ENCODE measurements at regions not wholly inside any gene's neighbourhood (a gene's known extent, or its start where the extent isn't known, plus 50 kb on each side); places are given as distances from the start of the nearest gene placed in this dataset.

GRCh38 chr1:88134983-88135921 is 548.8 kb upstream of the PKN2 start:
- no peak for FAIRE-seq
- TF ChIP-seq CTCF (IDR thresholded peaks at IDR 0.05; ENCODE audit: borderline replicate concordance, extremely low read depth, insufficient read depth) = no peak
- intact Hi-C loops (cut with DNase I) = no loop called here

GRCh38 chr1:88139633-88140032 is 544.4 kb upstream of the PKN2 start:
- TF ChIP-seq CTCF (IDR thresholded peaks at IDR 0.05; ENCODE audit: borderline replicate concordance, extremely low read depth, insufficient read depth) = no peak
- intact Hi-C loops (cut with DNase I) = no loop called here
- H3K9me3 ChIP-seq (ENCODE audit: control insufficient read depth in 2 of 3, insufficient read depth in 1 of 3, low read length in 3 of 3) = no peaks in the 10 kb centered on the region
- H3K4me3 ChIP-seq (ENCODE audit: low read length in 3 of 3) = no peak overlapping the region
- no peaks in the 10 kb centered on the region for H3K27me3 ChIP-seq (ENCODE audit: control insufficient read depth, insufficient read depth, low read length)
- no peak for DNase-seq
- no peak for FAIRE-seq
- H3K27ac ChIP-seq (ENCODE audit: low read depth in 2 of 2, low read length in 2 of 2) = no peak overlapping the region
- no peak overlapping the region for H3K9ac ChIP-seq (ENCODE audit: low read length in 3 of 3)
- H3K36me3 ChIP-seq (ENCODE audit: control insufficient read depth in 2 of 3, insufficient read depth in 3 of 3, low read length in 3 of 3) = no peaks in the 10 kb centered on the region
- H3K4me1 ChIP-seq (ENCODE audit: control insufficient read depth in 2 of 3, insufficient read depth in 2 of 3, low read depth in 1 of 3, low read length in 3 of 3) = no peaks in the 10 kb centered on the region

More at GRCh38 chr1:88134983-88135921, 548.8 kb upstream of the PKN2 start:
- Histone ChIP-seq H3K4me3 (ENCODE audit: low read length in 3 of 3) (no peak overlapping the region), H3K9me3 (ENCODE audit: control insufficient read depth in 2 of 3, insufficient read depth in 1 of 3, low read length in 3 of 3) (peaks cover 0 to 5% (median 0%) of the 10 kb centered on the region in 3 donors), H3K9ac (ENCODE audit: low read length in 3 of 3) (no peak overlapping the region), H3K27ac (ENCODE audit: low read depth in 2 of 2, low read length in 2 of 2) (no peak overlapping the region), H3K27me3 (ENCODE audit: control insufficient read depth, insufficient read depth, low read length) (no peaks in the 10 kb centered on the region), H3K36me3 (ENCODE audit: control insufficient read depth in 2 of 3, insufficient read depth in 3 of 3, low read length in 3 of 3) (no peaks in the 10 kb centered on the region), H3K4me1 (ENCODE audit: control insufficient read depth in 2 of 3, insufficient read depth in 2 of 3, low read depth in 1 of 3, low read length in 3 of 3) (no peaks in the 10 kb centered on the region)
- no peak for DNase-seq

GRCh38 chr1:88140325-88140724 is 543.7 kb upstream of the PKN2 start:
- H3K36me3 ChIP-seq (ENCODE audit: control insufficient read depth in 2 of 3, insufficient read depth in 3 of 3, low read length in 3 of 3) = no peaks in the 10 kb centered on the region
- no peak for DNase-seq
- no peak overlapping the region for H3K27ac ChIP-seq (ENCODE audit: low read depth in 2 of 2, low read length in 2 of 2)
- H3K27me3 ChIP-seq (ENCODE audit: control insufficient read depth, insufficient read depth, low read length) = no peaks in the 10 kb centered on the region
- no peak overlapping the region for H3K4me3 ChIP-seq (ENCODE audit: low read length in 3 of 3)
- FAIRE-seq = no peak
- no peak for TF ChIP-seq CTCF (IDR thresholded peaks at IDR 0.05; ENCODE audit: borderline replicate concordance, extremely low read depth, insufficient read depth)
- H3K9me3 ChIP-seq (ENCODE audit: control insufficient read depth in 2 of 3, insufficient read depth in 1 of 3, low read length in 3 of 3) = no peaks in the 10 kb centered on the region
- intact Hi-C loops (cut with DNase I) = no loop called here
- H3K4me1 ChIP-seq (ENCODE audit: control insufficient read depth in 2 of 3, insufficient read depth in 2 of 3, low read depth in 1 of 3, low read length in 3 of 3) = no peaks in the 10 kb centered on the region
- no peak overlapping the region for H3K9ac ChIP-seq (ENCODE audit: low read length in 3 of 3)
